HEK293 (cell line): ENCODE measurements at regions not wholly inside any gene's neighbourhood (a gene's known extent, or its start where the extent isn't known, plus 50 kb on each side); places are given as distances from the start of the nearest gene placed in this dataset.

Experiments used
- CTCF ChIA-PET: fragments of 350-600 bp; formaldehyde crosslinking; extraction: SDS; loops from one replicate; lab custom pipeline; 2021; ENCODE audit warnings: antibody characterized with exemption; lab: Yijun Ruan, JAX
- POLR2A ChIA-PET: fragments of 300-600 bp; formaldehyde crosslinking; extraction: SDS; loops from one replicate; lab custom pipeline; 2020; ENCODE audit warnings: antibody characterized with exemption, inconsistent platforms; lab: Yijun Ruan, JAX
- H3K27ac ChIP-seq: fragments of 200-500 bp; sonication (Bioruptor generic); 2 replicates; pipeline ENCODE4 v1.5.1; 2014; ENCODE audit warnings: low read depth, low read length, control low read depth, inconsistent platforms; ENCODE audit errors: extremely low read depth
- H3K36me3 ChIP-seq, 2 experiments: fragments of 200-500 bp in 1 of 2; sonication (Bioruptor generic) in 1 of 2; 1 replicate in 1 of 2; 2 replicates in 1 of 2; pipeline ENCODE4 v1.5.1; 2014 to 2017; ENCODE audit warnings: inconsistent platforms in 2 of 2, low read length in 2 of 2; ENCODE audit not compliant: control insufficient read depth in 2 of 2, insufficient read depth in 1 of 2
- H3K4me1 ChIP-seq: fragments of 200-500 bp; sonication (Bioruptor generic); 2 replicates; pipeline ENCODE4 v1.5.1; 2014; ENCODE audit warnings: mild to moderate bottlenecking, low read length, inconsistent platforms; ENCODE audit not compliant: control insufficient read depth, insufficient read depth
- H3K4me3 ChIP-seq: 2 replicates; pipeline ENCODE4 v1.5.1; 2011; ENCODE audit warnings: low read depth, mild to moderate bottlenecking, control low read depth, low read length, moderate library complexity
- H3K9me3 ChIP-seq: fragments of 200-500 bp; sonication (Bioruptor generic); 2 replicates; pipeline ENCODE4 v1.5.1; 2014; ENCODE audit warnings: low read depth, low read length, inconsistent platforms; ENCODE audit not compliant: control insufficient read depth, insufficient read depth
- ELK4 ChIP-seq: IDR thresholded peaks from 2 replicates; pipeline ENCODE4 v1.6.1; 2011; ENCODE audit warnings: mild to moderate bottlenecking, low read depth, low read length, borderline replicate concordance
- HOXC10 ChIP-seq: sonication (generic); formaldehyde crosslinking; IDR thresholded peaks from 2 replicates; pipeline ENCODE4 v1.8.1; 2023; ENCODE audit warnings: mild to moderate bottlenecking, missing genetic modification reagents
- KLF10 ChIP-seq: fragments of 450-650 bp; IDR thresholded peaks from 2 replicates; pipeline ENCODE4 v1.5.1; 2018; ENCODE audit warnings: missing biosample characterization, mild to moderate bottlenecking, missing genetic modification characterization
- PRDM2 ChIP-seq: fragments of 450-650 bp; formaldehyde crosslinking; IDR thresholded peaks from 2 replicates; pipeline ENCODE4 v1.5.1; 2016; ENCODE audit warnings: missing biosample characterization, missing genetic modification characterization, borderline replicate concordance
- SP2 ChIP-seq: fragments of 450-650 bp; formaldehyde crosslinking; IDR thresholded peaks from 2 replicates; pipeline ENCODE4 v1.5.1; 2016; ENCODE audit warnings: missing biosample characterization, missing genetic modification characterization
- ZNF140 ChIP-seq: fragments of 450-650 bp; formaldehyde crosslinking; IDR thresholded peaks from 2 replicates; pipeline ENCODE4 v1.5.1; 2016; ENCODE audit warnings: missing biosample characterization, missing genetic modification characterization
- ZNF155 ChIP-seq: fragments of 450-650 bp; formaldehyde crosslinking; IDR thresholded peaks from 2 replicates; pipeline ENCODE4 v1.5.1; 2016; ENCODE audit warnings: missing biosample characterization, missing genetic modification characterization
- ZNF26 ChIP-seq: fragments of 450-650 bp; formaldehyde crosslinking; IDR thresholded peaks from 2 replicates; pipeline ENCODE4 v1.5.1; 2016; ENCODE audit warnings: missing biosample characterization, missing genetic modification characterization
- ZNF280D ChIP-seq: fragments of 450-650 bp; formaldehyde crosslinking; IDR thresholded peaks from 2 replicates; pipeline ENCODE4 v1.5.1; 2016; ENCODE audit warnings: missing biosample characterization, missing genetic modification characterization
- ZNF639 ChIP-seq: fragments of 450-650 bp; formaldehyde crosslinking; IDR thresholded peaks from 2 replicates; pipeline ENCODE4 v1.5.1; 2016; ENCODE audit warnings: missing biosample characterization, missing genetic modification characterization
- ZNF664 ChIP-seq: fragments of 450-650 bp; formaldehyde crosslinking; IDR thresholded peaks from 2 replicates; pipeline ENCODE4 v1.5.1; 2016; ENCODE audit warnings: missing biosample characterization, missing genetic modification characterization
- TF ChIP-seq, protein P1 (sequence below): fragments of 450-650 bp; IDR thresholded peaks from 2 replicates; pipeline ENCODE4 v1.5.1; 2018; ENCODE audit warnings: missing biosample characterization, mild to moderate bottlenecking, missing genetic modification characterization
- TF ChIP-seq, protein P2 (sequence below): fragments of 450-650 bp; formaldehyde crosslinking; IDR thresholded peaks from 2 replicates; pipeline ENCODE4 v1.5.1; 2016; ENCODE audit warnings: missing biosample characterization, missing genetic modification characterization

- H3K9me3 ChIP-seq: no peaks in the 10 kb centered on the region
- no peak overlapping the region for H3K27ac ChIP-seq
- no peak overlapping the region for H3K4me3 ChIP-seq
- ChIA-PET POLR2A (no interaction called here), CTCF (interaction anchor here (0.5 to 9.1 kb wide), 5 partner anchors 14 to 507 kb away, joined by 3 to 92 read pairs (median 3); no protein-coding TSS in a partner anchor)
- H3K4me1 ChIP-seq: no peaks in the 10 kb centered on the region
- TF ChIP-seq SP2 (tag by site-specific recombination) (no peak), ZNF155 (tag by site-specific recombination) (no peak), ZNF26 (no peak)
- TF ChIP-seq, protein P1, sequence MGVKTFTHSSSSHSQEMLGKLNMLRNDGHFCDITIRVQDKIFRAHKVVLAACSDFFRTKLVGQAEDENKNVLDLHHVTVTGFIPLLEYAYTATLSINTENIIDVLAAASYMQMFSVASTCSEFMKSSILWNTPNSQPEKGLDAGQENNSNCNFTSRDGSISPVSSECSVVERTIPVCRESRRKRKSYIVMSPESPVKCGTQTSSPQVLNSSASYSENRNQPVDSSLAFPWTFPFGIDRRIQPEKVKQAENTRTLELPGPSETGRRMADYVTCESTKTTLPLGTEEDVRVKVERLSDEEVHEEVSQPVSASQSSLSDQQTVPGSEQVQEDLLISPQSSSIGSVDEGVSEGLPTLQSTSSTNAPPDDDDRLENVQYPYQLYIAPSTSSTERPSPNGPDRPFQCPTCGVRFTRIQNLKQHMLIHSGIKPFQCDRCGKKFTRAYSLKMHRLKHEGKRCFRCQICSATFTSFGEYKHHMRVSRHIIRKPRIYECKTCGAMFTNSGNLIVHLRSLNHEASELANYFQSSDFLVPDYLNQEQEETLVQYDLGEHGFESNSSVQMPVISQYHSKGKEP (tag by site-specific recombination): no peak
- no peaks in the 10 kb centered on the region for H3K36me3 ChIP-seq
These were observed 142.7 kb downstream of the HRH4 start for GRCh38 chr18:24603151-24603550.

DNA sequence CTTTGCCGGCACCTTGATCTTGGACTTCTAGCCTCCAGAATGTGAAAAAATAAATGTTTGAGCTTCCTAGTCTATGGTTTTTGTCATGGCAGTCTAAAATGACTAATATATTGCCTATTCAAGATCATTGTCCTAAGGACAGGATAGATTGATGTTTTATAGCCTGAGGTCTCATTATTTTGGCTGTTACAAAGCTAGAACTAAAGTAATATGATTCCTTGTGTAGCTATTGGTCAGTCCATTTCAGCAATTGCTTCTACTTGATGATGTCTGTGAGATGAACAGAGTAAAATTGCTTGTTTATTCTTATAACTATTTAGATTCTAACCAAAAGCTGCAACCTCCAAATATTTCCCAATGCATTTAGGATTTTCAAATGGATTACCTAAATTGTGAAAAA lies 145.0 kb downstream of the HRH4 start:
- CTCF ChIA-PET: interaction anchor here (0.6 to 1.9 kb wide), 8 partner anchors 12 to 245 kb away, joined by 3 to 8 read pairs (median 4); no protein-coding TSS in a partner anchor
- no peak overlapping the region for H3K4me3 ChIP-seq
- no peak for TF ChIP-seq ELK4
- TF ChIP-seq HOXC10 (CRISPR knock-in tag): no peak
- no peak for TF ChIP-seq PRDM2 (tag by site-specific recombination)
- TF ChIP-seq, protein P2, sequence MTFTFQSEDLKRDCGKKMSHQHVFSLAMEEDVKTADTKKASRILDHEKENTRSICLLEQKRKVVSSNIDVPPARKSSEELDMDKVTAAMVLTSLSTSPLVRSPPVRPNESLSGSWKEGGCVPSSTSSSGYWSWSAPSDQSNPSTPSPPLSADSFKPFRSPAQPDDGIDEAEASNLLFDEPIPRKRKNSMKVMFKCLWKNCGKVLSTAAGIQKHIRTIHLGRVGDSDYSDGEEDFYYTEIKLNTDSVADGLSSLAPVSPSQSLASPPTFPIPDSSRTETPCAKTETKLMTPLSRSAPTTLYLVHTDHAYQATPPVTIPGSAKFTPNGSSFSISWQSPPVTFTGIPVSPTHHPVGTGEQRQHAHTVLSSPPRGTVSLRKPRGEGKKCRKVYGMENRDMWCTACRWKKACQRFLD (tag by site-specific recombination): no peak
- no peak for TF ChIP-seq ZNF664
- no peak for TF ChIP-seq ZNF639 (tag by site-specific recombination)
- no peak for TF ChIP-seq KLF10 (tag by site-specific recombination)
- TF ChIP-seq ZNF280D: no peak
- no peak for TF ChIP-seq ZNF140 (tag by site-specific recombination)
- H3K27ac ChIP-seq: no peak overlapping the region
- no peaks in the 10 kb centered on the region for H3K4me1 ChIP-seq
- H3K9me3 ChIP-seq: no peaks in the 10 kb centered on the region
- no peaks in the 10 kb centered on the region for H3K36me3 ChIP-seq
- POLR2A ChIA-PET: interaction anchor here (1.2 kb wide), 1 partner anchor 121 kb away, joined by 3 read pairs; no protein-coding TSS in a partner anchor
